Activated CD4-positive, CD25-positive, alpha-beta regulatory T cell treated with anti-CD3 and anti-CD28 coated beads, Interleukin-2, amount 50 U/mL, for 16 hours (primary cell): ENCODE measurements at regions not wholly inside any gene's neighbourhood (a gene's known extent, or its start where the extent isn't known, plus 50 kb on each side); places are given as distances from the start of the nearest gene placed in this dataset.
"Not testable (repeated sequence)": the region's sequence is repeated elsewhere in the genome, so short reads cannot be mapped to it uniquely, and the experiment has no call there.

Experiments
- DNase-seq: peaks from one replicate; pipeline ENCODE4 v3.0.0-alpha.2; 2020; ENCODE audit warnings: low read depth, low spot score

DNA sequence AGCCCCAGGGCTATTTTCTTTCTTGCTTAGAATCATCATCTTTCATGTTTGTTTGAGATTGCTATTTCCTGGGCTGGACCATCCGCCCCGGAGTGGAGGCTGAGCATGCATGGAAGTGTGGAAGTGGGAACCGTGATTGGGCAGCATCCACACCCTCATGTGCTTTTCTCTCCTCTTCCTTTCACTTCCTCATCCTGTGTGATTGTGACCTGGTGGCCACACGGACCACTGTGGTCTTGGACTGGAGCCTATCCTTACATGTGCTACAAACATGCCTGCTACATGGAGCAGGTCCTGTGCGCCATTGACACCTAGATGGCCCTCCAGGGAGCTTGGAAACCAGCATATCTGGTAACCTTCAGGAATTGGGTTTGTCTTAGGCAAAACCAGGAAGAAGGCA is 175.9 kb upstream of the LCORL start:
- no peak for DNase-seq

DNA sequence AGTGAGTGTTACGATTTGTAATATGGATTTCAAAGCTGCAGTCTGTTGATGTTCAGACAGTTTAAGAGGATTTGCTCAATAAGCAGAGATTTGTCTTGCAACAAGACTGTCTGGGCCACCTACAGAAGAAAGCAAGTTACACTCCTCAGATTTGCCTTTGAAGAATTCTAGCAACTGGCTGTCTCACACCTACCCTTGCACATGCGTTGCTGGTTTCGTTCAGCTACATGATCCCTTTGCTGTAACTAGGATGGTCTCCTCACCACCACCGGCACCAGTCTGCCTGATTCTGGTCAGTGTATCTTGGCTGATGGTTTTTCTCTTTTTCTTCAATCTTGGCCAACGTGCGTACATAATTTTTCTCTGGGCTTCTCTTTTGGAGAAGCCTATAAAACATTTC is 172.7 kb upstream of the LCORL start:
- DNase-seq, result no peak

DNA sequence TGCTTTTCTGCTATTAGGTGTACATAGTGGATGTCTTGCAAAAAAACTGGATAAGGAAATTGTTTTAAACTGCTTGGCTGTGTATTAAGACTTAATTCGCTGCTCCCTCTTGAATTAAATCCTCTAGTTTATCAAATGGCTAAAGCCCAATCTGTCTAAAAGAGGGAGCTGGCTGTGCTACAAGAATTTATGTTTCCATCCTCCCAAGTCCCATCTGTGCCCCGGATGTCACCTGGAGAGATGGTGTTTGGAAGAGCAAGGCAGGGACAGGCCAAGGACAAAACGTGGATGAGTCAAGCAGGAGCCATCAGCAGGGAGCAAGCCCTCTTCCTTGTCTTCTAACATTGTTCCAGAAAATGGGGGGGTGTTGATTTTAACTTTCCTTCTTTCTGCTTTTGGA is 171.3 kb upstream of the LCORL start:
- no peak for DNase-seq

DNA sequence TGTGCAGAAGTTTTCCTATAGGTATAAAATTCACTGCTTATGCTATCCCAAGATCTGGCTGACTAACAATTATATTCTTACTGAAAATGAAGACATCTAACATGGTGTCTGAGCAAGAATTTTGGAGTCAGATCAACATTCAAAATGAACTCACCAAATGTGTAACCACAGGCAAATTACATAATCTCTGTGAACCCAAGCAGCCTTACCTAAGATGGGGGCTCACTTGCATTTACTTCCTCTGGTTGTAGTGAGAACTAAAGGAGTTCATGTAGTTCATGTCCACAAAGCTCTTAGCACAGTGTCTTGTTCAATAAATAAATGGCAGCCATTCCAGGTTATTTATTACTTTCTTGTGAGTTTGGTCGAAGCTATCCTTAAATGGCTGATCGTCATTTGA is 163.9 kb upstream of the LCORL start:
- no peak for DNase-seq

DNA sequence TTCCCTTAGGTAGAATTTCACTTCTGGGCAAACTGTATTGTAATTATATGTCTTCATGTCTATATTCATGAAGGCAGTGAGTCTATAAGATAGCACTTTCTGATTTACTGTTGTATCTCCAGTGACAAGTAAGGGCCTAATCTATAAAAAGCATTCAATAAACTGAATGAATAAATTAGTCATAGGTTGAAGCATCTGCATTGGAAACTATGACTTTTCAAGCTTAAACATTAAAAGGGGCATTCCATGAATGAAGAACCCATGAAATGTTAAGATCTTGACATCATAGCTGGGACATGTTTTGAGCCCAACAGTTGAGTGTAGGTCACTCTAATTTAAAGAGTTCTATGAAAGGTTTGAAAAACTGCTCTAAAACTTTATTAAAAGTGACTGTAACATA is 159.3 kb upstream of the LCORL start:
- no peak for DNase-seq

DNA sequence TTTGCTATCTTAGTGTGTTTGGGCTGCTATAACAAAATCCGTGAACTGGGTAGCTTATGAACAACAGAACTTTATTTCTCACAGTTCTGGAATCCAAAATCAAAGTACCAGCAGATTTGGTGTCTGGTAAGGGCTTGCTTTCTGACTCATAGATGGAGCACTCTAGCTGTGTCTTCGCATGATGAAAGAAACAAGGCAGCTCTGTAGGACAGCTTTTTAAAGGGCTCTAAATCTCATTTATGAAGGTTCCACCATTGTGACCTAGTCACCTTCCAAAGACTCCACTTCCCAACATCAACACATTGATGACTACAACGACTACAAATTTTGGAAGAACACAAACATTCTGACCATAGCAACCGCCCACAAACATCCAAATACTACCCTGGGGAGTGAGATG is 158.6 kb upstream of the LCORL start:
- DNase-seq, result no peak

DNA sequence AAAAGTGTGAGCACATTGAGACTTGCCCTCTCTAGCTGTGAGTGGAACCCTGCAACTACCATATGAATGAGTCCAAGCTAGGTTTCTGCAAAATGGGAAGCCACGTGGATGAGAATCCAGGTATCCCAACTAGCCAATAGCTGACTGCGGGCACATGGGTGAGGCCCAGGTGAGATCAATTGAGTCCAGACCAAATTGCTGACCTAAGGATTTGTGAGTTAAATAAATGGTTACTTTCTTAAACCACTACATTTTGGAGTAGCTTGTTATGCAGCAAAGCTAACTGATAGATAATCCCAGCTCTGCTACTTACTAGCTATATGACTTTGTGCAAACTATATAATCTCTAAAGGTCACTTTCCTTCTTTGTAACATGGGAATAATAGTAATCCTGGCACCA is 150.3 kb upstream of the LCORL start:
- DNase-seq, result no peak

DNA sequence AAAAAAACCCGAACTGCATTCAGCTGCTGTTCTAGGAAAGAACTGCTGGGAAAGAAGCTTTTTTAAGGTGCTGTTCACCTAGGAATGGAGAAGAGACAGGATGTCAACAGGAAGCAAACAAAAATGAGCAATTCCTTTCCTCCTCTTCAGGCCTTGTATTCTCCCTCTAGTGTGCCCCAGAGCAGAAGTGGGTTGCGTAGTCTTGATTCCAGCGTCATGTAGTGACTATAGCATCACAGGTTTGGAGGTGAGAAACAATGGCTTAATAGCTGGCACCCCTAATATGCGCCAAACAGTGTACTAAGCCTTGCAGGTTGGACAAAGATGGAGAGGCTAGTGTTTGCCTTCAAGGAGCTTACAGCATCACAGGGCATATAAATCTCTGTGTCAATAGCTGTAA is 146.3 kb upstream of the LCORL start:
- DNase-seq, result no peak

DNA sequence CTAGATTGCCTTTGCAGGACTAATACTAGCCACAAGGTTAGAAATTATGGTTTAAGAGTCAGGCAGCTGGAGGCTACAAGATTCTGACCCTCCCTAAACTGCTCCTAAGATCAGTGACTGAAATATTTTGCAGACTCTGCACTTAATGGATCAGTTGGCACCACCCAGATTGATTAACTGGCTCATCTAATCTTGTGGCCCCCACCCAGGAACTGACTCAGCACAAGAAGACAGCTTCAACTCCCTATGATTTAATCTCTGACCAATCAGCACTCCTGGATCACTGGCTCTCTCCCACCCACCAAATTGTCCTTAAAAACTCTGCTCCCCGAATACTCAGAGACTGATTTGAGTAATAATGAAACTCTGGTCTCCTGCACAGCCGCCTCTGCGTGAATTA is 145.4 kb upstream of the LCORL start:
- no peak for DNase-seq

DNA sequence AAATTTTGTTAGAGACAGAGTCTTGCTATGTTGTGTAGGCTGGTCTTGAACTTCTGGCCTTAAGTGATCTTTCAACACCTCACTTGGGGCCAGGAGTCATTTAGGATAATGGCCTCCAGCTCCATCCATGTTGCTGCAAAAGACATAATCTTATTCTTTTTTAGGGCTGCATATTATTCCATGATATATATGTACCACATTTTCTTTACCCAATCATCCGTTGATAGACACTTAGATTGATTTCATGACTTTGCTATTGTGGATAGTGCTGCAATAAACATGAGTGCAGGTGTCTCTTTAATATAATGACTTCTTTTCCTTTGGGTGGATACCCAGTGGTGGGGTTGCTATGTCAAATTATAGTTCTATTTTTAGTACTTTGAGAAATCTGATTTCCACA is 140.9 kb upstream of the LCORL start:
- DNase-seq, result no peak

DNA sequence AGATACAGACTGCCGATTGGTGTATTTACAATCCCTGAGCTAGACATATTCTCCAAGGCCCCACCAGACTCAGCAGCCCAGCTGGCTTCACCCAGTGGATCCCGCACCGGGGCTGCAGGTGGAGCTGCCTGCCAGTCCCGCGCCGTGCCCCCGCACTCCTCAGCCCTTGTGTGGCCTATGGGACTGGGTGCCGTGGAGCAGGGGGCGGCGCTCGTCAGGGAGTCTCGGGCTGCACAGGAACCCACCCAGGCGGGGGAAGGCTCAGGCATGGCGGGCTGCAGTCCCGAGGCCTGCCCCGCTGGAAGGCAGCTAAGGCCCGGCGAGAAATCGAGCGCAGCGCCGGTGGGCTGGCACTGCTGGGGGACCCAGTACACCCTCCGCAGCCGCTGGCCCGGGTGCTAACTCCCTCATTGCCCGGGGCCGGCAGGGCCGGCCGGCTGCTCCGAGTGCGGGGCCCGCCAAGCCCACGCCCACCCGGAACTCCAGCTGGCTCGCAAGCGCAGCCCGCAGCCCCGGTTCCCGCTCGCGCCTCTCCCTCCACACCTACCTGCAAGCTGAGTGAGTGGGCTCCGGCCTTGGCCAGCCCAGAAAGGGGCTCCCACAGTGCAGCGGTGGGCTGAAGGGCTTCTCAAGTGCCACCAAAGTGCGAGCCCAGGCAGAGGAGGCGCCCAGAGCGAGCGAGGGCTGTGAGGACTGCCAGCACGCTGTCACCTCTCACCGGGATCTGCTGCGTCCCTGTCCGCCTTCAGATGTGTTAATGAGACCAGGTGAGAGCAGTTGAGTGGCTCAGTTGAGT is 137.8 kb upstream of the LCORL start:
- DNase-seq, result not testable (repeated sequence)

DNA sequence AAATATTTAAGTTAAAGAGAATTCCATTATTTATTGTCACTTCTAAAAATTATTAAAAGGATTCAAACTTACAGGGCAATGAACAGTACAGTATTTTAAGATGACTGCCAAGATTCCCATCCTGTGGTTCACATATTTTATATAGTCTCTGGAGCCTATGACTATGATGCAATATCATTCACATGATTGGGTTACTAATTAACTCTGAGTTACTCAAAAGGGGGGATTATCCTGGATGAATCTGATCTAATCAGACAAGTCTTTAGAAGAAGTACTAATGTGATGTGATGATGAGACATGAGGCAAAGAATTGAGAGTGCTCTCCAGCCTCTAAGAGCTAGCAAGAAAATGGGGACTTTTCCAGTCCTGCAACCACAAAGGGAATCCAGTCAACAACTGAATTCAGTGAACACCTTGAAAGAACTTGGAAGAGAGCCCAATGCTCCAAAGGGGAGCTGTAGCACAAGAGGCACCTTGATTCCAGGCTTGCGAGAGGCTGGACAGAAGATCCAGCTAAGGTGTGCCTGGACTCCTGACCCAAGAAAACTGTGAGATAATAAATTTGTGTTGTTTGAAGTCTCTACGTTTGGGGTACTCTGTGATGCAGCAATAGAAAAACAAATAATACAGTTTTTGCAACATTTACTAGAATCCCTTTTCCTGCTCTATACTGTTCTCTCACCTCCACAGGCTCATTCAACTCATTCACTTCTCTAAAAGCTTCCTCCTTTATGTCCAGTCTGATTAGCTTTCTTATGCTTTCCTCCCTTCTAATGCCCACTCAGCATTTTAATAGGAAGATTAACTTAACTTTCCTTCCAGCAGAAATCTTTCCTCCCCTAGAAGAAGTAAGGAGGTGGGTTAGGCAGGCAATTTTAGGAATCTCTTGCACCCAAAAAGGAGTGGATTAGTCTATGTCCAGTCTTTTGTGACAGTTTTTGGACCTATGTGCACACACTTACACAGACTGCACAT is 133.8 kb upstream of the LCORL start:
- DNase-seq, result no peak

DNA sequence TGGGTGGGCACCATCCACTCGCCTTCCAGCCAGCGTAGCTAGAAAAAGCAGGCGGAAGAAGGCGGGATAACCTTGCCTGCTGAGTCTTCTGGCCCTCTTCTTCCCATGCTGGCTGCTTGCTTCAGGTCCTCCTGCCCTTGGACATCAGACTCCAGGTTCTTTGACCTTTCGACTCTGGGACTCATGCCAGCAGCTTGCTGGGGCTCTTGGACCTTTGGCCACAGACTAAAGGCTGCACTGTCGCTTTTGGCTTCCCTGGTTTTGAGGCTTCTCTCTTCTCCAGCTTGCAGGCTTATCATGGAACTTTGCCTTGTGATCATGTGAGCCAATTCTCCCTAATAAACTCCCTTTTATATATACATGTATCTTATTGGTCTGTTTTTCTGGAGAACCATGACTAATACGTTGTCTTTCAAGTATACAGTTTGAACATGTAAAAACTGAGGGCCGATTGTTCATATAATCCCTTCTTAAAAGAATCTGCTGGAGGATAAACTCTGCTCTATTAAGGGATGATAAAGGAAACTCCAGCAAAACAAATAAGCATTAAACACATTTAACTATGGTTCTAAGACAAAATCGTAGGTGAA is 116.6 kb upstream of the LCORL start:
- no peak for DNase-seq

DNA sequence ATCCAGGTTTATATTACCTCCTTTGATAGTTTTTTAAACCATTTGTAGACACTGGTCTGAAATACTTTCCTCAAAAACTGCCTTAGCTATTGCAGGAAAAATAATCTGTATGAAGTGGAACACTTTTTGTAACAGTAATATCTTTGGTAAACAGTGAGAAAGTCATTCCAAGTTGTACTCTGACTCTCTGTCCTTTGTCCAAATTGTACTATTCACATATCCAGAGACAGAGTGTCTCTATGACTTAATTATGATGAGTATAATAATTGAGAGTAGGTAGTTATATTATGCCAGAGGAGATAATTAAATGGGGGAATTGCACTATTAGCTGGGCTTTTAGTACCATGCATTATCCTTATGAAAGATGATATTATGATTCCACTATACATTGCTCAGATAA is 112.6 kb upstream of the LCORL start:
- DNase-seq, result no peak

DNA sequence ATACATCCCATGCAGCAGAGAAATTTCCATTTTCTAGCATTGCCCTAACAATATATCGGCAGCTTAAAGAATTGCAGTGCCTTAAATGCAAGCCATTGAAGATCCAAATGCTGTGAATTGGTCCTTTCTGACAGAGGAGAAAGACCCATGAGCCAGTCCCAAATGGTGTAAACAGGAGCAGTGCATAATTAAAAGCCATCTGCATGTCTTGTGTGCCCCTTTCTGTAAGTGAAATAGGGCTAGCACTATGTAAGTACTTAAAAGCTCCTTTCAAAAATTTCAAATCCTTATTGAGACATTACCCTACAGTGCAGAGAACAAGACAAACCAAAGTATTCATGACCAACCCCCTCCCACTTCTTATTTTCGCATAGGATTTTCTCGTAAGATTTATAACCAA is 108.7 kb upstream of the LCORL start:
- no peak for DNase-seq

DNA sequence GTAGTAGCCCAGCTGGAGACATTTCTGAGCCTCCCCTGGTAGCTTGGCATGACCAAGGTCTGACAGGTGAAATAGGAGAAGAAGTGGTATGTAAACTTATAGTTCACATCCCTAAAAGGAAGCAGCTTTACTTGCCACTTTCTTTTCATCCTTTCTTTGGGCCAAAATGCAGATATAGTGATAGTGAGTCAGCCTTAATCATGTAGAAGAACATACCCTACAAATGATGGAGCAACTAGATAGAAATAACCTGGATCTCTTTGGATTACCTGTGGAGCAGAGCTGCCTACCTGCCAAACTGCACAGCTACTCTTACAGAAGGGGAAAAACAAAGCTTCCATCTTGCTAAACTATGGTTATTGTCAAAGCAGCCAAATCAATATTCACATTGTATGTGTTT is 106.7 kb upstream of the LCORL start:
- DNase-seq, result no peak

DNA sequence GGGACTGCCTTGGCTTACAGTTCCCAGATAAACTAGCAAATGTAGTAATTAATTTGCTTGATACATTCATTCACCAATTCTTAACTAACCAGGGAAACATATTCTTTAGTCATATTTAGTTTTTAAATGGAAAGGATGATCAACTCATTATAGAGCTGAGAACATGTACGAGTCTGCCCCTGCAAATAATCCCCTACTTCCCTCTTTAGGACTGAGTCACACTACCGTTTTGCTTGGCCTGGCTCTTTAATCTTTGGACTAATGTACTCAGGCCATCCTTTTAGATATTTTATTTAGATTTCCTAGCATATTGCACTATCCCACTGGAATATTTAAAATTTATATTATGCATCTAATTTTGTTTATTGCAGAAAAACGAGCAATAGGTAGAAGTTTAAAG is 105.5 kb upstream of the LCORL start:
- DNase-seq, result no peak

DNA sequence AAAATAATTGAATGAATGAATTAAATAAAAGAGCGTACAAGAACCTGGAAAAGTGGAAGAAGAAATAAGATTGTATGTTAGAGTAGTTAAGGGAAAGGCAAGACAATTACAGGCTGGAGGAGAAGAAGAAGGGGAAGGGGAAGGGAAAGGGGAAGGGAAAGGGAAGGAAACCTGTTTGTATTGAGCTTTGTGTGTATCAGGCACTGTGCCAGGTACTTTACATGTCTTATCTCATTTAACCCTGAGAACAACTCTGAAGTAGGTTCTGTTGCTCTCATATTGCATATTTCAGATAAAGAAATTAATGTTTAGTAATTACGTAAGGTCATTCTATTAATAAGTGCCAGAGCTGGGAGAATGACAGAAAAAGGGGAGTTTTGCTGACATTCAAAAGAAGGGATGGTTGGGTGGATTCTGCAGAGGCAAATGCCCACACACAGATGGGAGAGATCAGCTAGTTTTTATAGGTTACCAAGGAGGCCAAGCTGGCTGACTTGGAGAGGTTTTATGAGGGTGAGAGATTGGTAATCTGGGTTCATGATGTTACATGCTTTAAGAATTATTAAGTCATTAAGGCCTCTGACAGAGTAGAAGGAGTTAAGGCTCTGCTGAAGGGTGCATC is 92.3 kb upstream of the LCORL start:
- no peak for DNase-seq

DNA sequence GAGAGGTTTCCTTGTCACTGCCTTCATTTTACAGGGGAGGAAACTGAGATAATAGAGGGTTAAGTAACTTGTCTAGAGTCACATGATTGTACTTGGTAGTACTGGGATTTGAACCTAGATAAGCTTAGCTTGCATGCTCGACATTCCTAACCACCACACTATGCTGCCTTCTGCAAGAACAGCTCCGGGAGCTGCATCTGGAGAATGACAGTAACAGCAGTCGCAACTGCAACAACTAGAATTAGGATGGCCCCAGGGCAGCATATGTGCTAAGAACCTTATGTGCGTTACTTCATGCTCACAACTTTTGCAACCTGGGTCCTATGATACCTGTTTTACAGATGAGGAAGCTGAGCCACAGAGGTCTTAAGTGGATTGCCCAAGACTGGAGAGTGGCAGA is 89.5 kb upstream of the LCORL start:
- no peak for DNase-seq

DNA sequence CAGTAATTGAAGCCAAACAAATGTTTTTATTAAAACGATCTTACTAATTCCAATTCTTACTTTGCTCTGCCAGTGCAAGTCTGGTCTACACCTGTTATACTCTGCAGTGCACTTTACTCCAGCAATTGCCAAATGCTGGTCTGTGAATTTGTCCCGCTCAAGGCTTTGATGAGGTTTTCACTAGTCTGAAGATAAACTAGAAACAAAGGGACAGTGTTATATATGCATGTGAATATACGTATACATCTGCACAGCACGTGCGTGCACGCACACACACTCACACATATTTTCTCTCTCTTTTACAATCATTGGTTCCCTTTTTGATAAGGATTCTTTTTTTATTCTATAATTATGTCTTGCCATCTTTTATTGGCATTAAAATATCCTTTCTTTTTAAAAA is 88.5 kb upstream of the LCORL start:
- DNase-seq, result no peak

DNA sequence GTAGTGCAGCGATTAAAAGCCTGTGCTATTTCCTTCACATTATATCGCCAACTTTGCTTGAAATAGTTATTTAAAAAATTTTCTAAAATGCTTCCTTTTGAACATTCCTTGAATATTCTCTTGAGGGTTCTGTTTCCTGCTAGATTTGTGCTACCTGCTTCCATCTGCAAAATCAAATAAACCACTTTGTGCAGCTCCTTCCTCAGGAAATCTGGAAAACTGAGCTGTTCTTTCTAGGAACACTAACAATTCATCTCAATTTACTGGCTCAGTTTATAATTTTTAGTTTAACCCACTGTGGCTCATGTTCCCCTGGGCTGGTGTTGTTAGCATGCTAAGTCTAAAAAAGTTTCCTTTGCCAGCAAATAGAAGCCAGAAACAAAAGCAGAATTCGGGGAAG is 88.1 kb upstream of the LCORL start:
- DNase-seq, result no peak
